ENCODE measurements at regions not wholly inside any gene's neighbourhood (a gene's known extent, or its start where the extent isn't known, plus 50 kb on each side); places are given as distances from the start of the nearest gene placed in this dataset.

GRCh38 chr4:24405926-24406325, 178.4 kb downstream of the DHX15 start:
- TF ChIP-seq CTCF (IDR thresholded peaks at IDR 0.05), result no peak
- no peak for TF ChIP-seq POLR2A (IDR thresholded peaks at IDR 0.05)
